M059J (cell line): ENCODE measurements at regions not wholly inside any gene's neighbourhood (a gene's known extent, or its start where the extent isn't known, plus 50 kb on each side); places are given as distances from the start of the nearest gene placed in this dataset.
"Not testable (repeated sequence)": the region's sequence is repeated elsewhere in the genome, so short reads cannot be mapped to it uniquely, and the experiment has no call there.

Experiments used
- DNase-seq: peaks from one replicate; pipeline ENCODE4 v3.0.0-alpha.2; 2012; ENCODE audit warnings: low read depth

GRCh38 chr2:48219555-48220436 is 94.7 kb upstream of the FOXN2 start:
- no peak for DNase-seq

GRCh38 chr2:48220501-48220900 is 94.0 kb upstream of the FOXN2 start:
- DNase-seq = no peak

GRCh38 chr2:48221846-48222516 is 92.5 kb upstream of the FOXN2 start:
- DNase-seq = peak; percentile 40

- DNase-seq = no peak
Observed at GRCh38 chr2:48227617-48228344, 86.7 kb upstream of the FOXN2 start.

- no peak for DNase-seq
Observed at GRCh38 chr2:48228345-48228684, 86.2 kb upstream of the FOXN2 start.

GRCh38 chr2:48229063-48229462 is 85.4 kb upstream of the FOXN2 start:
- DNase-seq = no peak

GRCh38 chr2:48230834-48231233 is 83.6 kb upstream of the FOXN2 start:
- DNase-seq = no peak

GRCh38 chr2:48232351-48232750 is 82.1 kb upstream of the FOXN2 start:
- peak; percentile 22 for DNase-seq

- DNase-seq = peak; percentile 21
Observed at GRCh38 chr2:48233005-48233404, 81.5 kb upstream of the FOXN2 start.

- DNase-seq = not testable (repeated sequence)
Observed at GRCh38 chr2:48233824-48234223, 80.7 kb upstream of the FOXN2 start.

- DNase-seq = no peak
Observed at GRCh38 chr2:48235076-48235475, 79.4 kb upstream of the FOXN2 start.

GRCh38 chr2:48238381-48238780 is 76.1 kb upstream of the FOXN2 start:
- DNase-seq = no peak

- no peak for DNase-seq
Observed at GRCh38 chr2:48240912-48241311, 73.6 kb upstream of the FOXN2 start.

- no peak for DNase-seq
Observed at GRCh38 chr2:48247206-48247605, 67.3 kb upstream of the FOXN2 start.

GRCh38 chr2:48248251-48248933 is 66.1 kb upstream of the FOXN2 start:
- peak; percentile 92 for DNase-seq

- DNase-seq = peak; percentile 48
Observed at GRCh38 chr2:48249025-48249424, 65.5 kb upstream of the FOXN2 start.

- DNase-seq = no peak
Observed at GRCh38 chr2:48249631-48250473, 64.6 kb upstream of the FOXN2 start.

GRCh38 chr2:48250474-48250844 is 64.0 kb upstream of the FOXN2 start:
- DNase-seq = no peak

- no peak for DNase-seq
Observed at GRCh38 chr2:48250943-48251342, 63.5 kb upstream of the FOXN2 start.

- no peak for DNase-seq
Observed at GRCh38 chr2:48251437-48252148, 62.9 kb upstream of the FOXN2 start.

GRCh38 chr2:48253301-48253700 is 61.2 kb upstream of the FOXN2 start:
- no peak for DNase-seq
